ENCODE measurements at regions not wholly inside any gene's neighbourhood (a gene's known extent, or its start where the extent isn't known, plus 50 kb on each side); places are given as distances from the start of the nearest gene placed in this dataset.

DNA sequence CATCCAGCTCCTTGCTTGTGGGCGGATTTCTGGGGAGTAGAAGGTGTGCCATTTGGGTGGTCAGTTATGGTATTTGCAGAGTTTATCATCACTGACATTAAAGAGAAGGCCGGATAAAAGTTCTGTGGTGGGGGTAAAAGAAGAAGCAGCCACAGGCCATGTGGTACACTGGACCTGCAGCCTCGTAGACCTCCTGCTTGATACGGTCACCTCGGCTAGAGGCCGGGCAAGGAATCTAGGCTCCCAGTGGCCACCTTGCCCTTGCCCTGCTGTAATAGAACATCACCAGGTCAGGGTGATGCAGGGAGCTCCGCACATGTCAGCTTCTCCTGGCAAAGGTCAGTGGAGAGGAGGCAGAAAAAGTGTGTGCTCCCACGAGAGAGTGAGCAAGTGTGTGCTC, 376.1 kb upstream of the IRX4 start:
- no peak for DNase-seq
- TF ChIP-seq EP300 (IDR thresholded peaks at IDR 0.05) (no peak), POLR2A (IDR thresholded peaks at IDR 0.05) (no peak), POLR2AphosphoS5 (IDR thresholded peaks at IDR 0.05) (no peak)
- TF ChIP-seq, protein P1, sequence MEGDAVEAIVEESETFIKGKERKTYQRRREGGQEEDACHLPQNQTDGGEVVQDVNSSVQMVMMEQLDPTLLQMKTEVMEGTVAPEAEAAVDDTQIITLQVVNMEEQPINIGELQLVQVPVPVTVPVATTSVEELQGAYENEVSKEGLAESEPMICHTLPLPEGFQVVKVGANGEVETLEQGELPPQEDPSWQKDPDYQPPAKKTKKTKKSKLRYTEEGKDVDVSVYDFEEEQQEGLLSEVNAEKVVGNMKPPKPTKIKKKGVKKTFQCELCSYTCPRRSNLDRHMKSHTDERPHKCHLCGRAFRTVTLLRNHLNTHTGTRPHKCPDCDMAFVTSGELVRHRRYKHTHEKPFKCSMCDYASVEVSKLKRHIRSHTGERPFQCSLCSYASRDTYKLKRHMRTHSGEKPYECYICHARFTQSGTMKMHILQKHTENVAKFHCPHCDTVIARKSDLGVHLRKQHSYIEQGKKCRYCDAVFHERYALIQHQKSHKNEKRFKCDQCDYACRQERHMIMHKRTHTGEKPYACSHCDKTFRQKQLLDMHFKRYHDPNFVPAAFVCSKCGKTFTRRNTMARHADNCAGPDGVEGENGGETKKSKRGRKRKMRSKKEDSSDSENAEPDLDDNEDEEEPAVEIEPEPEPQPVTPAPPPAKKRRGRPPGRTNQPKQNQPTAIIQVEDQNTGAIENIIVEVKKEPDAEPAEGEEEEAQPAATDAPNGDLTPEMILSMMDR (IDR thresholded peaks at IDR 0.05) = no peak
- no peak overlapping the region for H3K4me3 ChIP-seq
- no peaks in the 10 kb centered on the region for H3K9me3 ChIP-seq
- no peak overlapping the region for H3K27ac ChIP-seq
- ATAC-seq (ENCODE audit: low FRiP score in 2 of 2) = no peak
- H3K27me3 ChIP-seq = no peaks in the 10 kb centered on the region
- no peaks in the 10 kb centered on the region for H3K36me3 ChIP-seq
- H3K4me1 ChIP-seq = no peaks in the 10 kb centered on the region
- 81 to 89% methylated on average over 8 of the region's 8 CpGs for WGBS, 2 donors

DNA sequence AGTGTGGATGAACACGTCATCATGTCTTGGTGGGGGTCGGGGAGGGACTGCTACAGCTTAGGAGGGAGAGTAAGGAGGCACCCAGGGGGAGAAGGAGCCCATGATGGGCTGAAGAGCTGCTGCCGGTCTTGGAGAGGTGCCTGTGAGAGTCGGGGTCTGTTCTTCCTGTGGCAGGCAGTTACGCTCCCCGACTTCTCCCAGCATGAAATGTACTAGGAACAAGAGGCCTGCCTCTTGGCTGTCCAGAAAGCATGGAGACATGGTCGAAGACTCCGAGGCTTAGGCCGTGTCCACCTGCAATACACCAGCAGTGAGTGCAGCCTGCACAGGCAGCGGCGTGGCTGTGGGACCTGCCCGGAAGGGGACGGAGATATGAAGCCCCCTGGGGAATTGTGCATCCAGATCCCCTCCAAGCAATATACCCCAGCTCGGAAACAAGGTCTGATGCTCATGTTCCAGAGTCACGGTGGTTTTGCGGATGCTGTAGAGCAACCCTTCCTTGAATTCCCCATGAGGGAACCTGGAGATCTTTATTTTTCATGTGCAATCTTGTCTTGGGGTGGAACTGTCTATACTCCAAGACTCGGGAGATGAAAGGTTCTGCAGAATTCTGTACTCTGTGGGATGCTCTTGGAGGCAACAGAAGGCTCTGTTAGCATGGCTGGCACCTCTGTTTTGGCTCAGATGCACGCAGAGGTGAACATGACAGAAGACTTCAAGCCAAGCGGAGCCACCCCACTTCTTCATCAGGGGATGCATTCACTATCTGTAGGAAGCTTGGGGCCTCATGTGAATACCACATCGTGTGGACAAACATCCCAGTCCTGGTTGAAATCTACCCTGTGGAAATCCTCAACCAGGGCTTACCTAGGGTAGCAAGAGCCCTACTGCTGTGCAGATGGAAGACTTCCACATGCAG, 374.9 kb upstream of the IRX4 start:
- TF ChIP-seq POLR2AphosphoS5 (IDR thresholded peaks at IDR 0.05) (no peak), POLR2A (IDR thresholded peaks at IDR 0.05) (no peak), EP300 (IDR thresholded peaks at IDR 0.05) (no peak)
- TF ChIP-seq, protein P1 (IDR thresholded peaks at IDR 0.05) = no peak
- 81 to 86% methylated on average over 17 to 20 of the region's 20 CpGs for WGBS, 2 donors
- peak in 1 of 2 donors; percentile 57 for DNase-seq
- Histone ChIP-seq H3K27ac (no peak overlapping the region), H3K27me3 (no peaks in the 10 kb centered on the region), H3K4me1 (no peaks in the 10 kb centered on the region), H3K36me3 (no peaks in the 10 kb centered on the region), H3K9me3 (no peaks in the 10 kb centered on the region), H3K4me3 (no peak overlapping the region)
- ATAC-seq (ENCODE audit: low FRiP score in 2 of 2) = no peak

DNA sequence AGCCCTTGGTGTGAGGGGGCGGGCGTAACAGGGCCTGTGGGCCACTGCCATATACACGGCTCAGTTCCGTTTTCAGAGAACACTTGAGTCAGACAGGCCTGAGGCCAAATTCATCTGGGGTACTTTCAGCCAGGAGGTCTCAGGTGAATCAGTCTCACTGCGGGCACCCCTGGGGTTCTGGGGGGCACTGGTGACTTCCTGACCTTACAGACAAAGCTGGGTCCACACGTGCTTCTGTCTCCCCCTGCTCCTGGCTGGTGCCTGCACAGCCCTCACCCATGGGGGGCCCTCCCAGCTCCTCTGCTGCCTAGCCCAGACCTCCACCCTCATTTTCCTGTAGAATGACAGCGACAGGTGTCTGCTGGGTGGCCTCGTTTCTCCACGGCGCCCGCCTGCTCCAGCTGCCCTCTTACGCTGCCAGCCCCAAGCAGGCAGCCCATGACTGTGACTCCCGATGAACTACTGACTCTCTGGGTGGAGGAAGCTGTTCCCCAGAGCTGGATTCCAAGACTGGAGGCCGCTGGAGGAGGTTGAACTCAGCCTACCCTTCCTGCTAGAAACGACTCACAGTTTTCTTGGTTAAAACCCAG, 374.1 kb upstream of the IRX4 start:
- Histone ChIP-seq H3K9me3 (no peaks in the 10 kb centered on the region), H3K27ac (no peak overlapping the region), H3K27me3 (no peaks in the 10 kb centered on the region), H3K4me1 (no peaks in the 10 kb centered on the region), H3K36me3 (no peaks in the 10 kb centered on the region), H3K4me3 (no peak overlapping the region)
- TF ChIP-seq, protein P1 (IDR thresholded peaks at IDR 0.05) = no peak
- TF ChIP-seq EP300 (IDR thresholded peaks at IDR 0.05) (no peak), POLR2A (IDR thresholded peaks at IDR 0.05) (no peak), POLR2AphosphoS5 (IDR thresholded peaks at IDR 0.05) (no peak)
- 82 to 83% methylated on average over 5 to 14 of the region's 15 CpGs for WGBS, 2 donors
- DNase-seq (peak in 1 of 2 donors; percentile 40), ATAC-seq (ENCODE audit: low FRiP score in 2 of 2) (no peak)

DNA sequence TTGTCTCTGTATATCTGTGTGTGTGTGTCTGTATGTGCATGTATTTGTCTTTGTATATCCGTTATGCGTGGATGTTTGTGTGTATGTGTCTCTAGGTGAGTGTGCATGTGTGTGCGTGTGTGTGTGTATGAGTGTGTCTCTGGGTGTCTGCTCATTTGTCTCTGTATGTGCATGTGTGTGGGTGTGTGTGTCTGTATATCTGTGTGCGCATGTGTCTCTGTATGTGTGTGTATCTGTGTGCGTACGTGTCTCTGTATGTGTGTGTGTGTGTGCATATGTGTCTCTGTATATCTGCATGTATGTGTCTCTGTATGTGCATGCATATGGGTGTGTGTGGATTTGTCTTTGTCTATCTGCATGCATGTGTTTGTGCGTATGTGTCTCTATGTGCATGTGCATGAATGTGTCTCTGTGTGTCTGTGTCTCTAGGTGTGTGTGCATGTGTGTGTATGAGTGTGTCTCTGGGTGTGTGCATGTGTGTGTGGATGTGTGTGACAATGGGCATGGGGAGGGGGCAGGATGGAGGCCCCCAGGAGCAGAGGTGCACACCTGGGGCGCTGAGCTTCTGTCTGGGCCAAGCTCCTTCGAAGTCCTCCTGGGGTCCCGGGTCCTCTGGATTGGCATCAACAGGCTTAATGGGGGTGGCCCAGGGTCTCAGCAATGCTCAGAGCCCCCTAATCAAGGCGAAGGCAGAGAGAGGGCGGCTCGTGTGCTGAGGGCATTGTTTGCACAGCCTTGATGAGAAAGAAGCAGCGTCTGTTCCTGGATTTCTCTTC, 373.4 kb upstream of the IRX4 start:
- ATAC-seq (ENCODE audit: low FRiP score in 2 of 2) (no peak), DNase-seq (no peak)
- TF ChIP-seq EP300 (IDR thresholded peaks at IDR 0.05) = no peak
- TF ChIP-seq POLR2AphosphoS5 (IDR thresholded peaks at IDR 0.05) = no peak
- TF ChIP-seq, protein P1 (IDR thresholded peaks at IDR 0.05) = no peak
- no peak for TF ChIP-seq POLR2A (IDR thresholded peaks at IDR 0.05)
- no peaks in the 10 kb centered on the region for H3K9me3 ChIP-seq
- H3K27me3 ChIP-seq = no peaks in the 10 kb centered on the region
- no peaks in the 10 kb centered on the region for H3K36me3 ChIP-seq
- 81 to 88% methylated on average over 12 to 14 of the region's 14 CpGs for WGBS, 2 donors
- H3K4me1 ChIP-seq = no peaks in the 10 kb centered on the region
- H3K27ac ChIP-seq = no peak overlapping the region
- H3K4me3 ChIP-seq = no peak overlapping the region
